ENCODE measurements at regions not wholly inside any gene's neighbourhood (a gene's known extent, or its start where the extent isn't known, plus 50 kb on each side); places are given as distances from the start of the nearest gene placed in this dataset.

DNA sequence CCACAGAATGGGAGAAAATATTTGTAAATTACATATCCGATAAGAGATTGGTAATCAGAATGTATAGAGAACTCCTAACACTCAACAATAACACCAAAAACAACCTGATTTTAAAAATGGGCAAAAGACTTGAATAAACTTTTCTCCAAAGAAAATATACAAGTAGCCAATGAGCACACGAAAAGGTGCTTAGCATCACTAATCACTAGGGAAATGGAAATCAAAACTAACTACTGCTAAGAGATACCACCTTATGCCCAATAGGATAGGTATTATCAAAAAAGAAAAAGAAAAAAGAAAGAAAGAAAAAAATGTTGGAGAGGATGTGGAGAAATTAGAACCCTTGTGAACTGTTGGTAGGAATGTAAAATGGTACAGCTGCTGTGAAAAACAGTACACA lies 212.1 kb downstream of the TLR4 start:
- TF ChIP-seq, protein P1, sequence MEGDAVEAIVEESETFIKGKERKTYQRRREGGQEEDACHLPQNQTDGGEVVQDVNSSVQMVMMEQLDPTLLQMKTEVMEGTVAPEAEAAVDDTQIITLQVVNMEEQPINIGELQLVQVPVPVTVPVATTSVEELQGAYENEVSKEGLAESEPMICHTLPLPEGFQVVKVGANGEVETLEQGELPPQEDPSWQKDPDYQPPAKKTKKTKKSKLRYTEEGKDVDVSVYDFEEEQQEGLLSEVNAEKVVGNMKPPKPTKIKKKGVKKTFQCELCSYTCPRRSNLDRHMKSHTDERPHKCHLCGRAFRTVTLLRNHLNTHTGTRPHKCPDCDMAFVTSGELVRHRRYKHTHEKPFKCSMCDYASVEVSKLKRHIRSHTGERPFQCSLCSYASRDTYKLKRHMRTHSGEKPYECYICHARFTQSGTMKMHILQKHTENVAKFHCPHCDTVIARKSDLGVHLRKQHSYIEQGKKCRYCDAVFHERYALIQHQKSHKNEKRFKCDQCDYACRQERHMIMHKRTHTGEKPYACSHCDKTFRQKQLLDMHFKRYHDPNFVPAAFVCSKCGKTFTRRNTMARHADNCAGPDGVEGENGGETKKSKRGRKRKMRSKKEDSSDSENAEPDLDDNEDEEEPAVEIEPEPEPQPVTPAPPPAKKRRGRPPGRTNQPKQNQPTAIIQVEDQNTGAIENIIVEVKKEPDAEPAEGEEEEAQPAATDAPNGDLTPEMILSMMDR (IDR thresholded peaks at IDR 0.05; ENCODE audit: low read length): no peak
- no peak for TF ChIP-seq EZH2 (IDR thresholded peaks at IDR 0.05; ENCODE audit: borderline replicate concordance, low read length)
- Histone ChIP-seq H3K36me3 (ENCODE audit: insufficient read depth, low read length) (no peaks in the 10 kb centered on the region), H4K20me1 (ENCODE audit: insufficient read depth, low read length) (no peaks in the 10 kb centered on the region), H3K4me2 (ENCODE audit: low read length) (no peak overlapping the region), H3K9ac (ENCODE audit: low read length) (no peak overlapping the region), H3K27ac (ENCODE audit: low read depth, low read length, poor library complexity, severe bottlenecking) (no peak overlapping the region), H3K27me3 (ENCODE audit: insufficient read depth, low read length) (no peaks in the 10 kb centered on the region), H3K79me2 (ENCODE audit: insufficient read depth, low read length) (no peaks in the 10 kb centered on the region), H3F3A (ENCODE audit: insufficient read depth, low read length) (no peaks in the 10 kb centered on the region), H3K4me3 (ENCODE audit: low read depth, low read length, poor library complexity, severe bottlenecking) (no peak overlapping the region), H3K9me3 (ENCODE audit: low read length) (no peaks in the 10 kb centered on the region), H2AFZ (ENCODE audit: low read length) (no peak overlapping the region), H3K4me1 (ENCODE audit: insufficient read depth, low read length, severe bottlenecking) (no peaks in the 10 kb centered on the region), H3K9me2 (ENCODE audit: low read depth, low read length) (no peaks in the 10 kb centered on the region)

DNA sequence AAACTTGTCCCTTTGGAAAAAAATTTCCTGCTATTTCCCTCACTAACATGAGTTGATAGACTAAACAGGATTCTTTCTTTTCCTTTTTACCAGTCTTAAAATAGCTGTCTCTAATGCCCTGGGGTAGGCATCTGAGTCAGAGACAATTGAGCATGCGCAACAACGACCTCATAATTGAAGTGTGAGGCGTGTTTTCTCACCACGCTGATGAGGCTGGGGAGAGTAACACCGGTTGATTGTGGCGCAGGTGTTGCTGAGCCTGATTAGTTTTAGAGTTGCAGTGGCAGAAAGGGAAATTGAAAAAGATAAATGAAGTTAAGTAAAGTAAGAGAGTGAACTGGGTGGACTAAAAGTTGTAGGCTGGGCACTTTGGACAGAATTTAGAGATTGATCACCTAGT lies 213.7 kb downstream of the TLR4 start:
- no peak overlapping the region for H3K27ac ChIP-seq (ENCODE audit: low read depth, low read length, poor library complexity, severe bottlenecking)
- no peaks in the 10 kb centered on the region for H3K27me3 ChIP-seq (ENCODE audit: insufficient read depth, low read length)
- H3K36me3 ChIP-seq (ENCODE audit: insufficient read depth, low read length): no peaks in the 10 kb centered on the region
- H3K79me2 ChIP-seq (ENCODE audit: insufficient read depth, low read length): no peaks in the 10 kb centered on the region
- H3K4me3 ChIP-seq (ENCODE audit: low read depth, low read length, poor library complexity, severe bottlenecking): no peak overlapping the region
- H2AFZ ChIP-seq (ENCODE audit: low read length): no peak overlapping the region
- H3K9me2 ChIP-seq (ENCODE audit: low read depth, low read length): no peaks in the 10 kb centered on the region
- H3K4me1 ChIP-seq (ENCODE audit: insufficient read depth, low read length, severe bottlenecking): no peaks in the 10 kb centered on the region
- H4K20me1 ChIP-seq (ENCODE audit: insufficient read depth, low read length): no peaks in the 10 kb centered on the region
- no peak overlapping the region for H3K4me2 ChIP-seq (ENCODE audit: low read length)
- no peaks in the 10 kb centered on the region for H3K9me3 ChIP-seq (ENCODE audit: low read length)
- TF ChIP-seq, protein P1 (IDR thresholded peaks at IDR 0.05; ENCODE audit: low read length): no peak
- no peak for TF ChIP-seq EZH2 (IDR thresholded peaks at IDR 0.05; ENCODE audit: borderline replicate concordance, low read length)
- no peak overlapping the region for H3K9ac ChIP-seq (ENCODE audit: low read length)
- H3F3A ChIP-seq (ENCODE audit: insufficient read depth, low read length): no peaks in the 10 kb centered on the region

DNA sequence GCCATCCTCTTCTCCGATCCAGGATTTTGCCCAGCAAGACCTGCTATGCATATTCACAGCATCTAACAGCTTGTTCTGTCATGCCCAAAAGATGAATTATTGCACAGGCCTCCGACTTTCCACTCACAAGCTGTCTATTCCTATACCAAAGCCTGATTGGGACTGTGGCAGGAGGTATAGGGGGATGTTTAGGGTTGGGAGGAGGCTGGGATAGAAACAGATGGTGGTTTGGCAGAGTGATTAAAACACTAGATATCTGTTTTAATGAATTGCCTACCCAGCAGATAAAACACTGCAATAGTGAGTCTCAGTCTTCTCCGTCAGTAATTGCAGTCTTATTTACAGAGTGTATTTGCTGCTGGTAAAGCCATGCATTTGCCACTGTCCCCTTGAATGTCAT lies 215.3 kb downstream of the TLR4 start:
- no peaks in the 10 kb centered on the region for H3K36me3 ChIP-seq (ENCODE audit: insufficient read depth, low read length)
- no peaks in the 10 kb centered on the region for H3F3A ChIP-seq (ENCODE audit: insufficient read depth, low read length)
- no peak overlapping the region for H3K4me2 ChIP-seq (ENCODE audit: low read length)
- no peaks in the 10 kb centered on the region for H3K27me3 ChIP-seq (ENCODE audit: insufficient read depth, low read length)
- H3K9me2 ChIP-seq (ENCODE audit: low read depth, low read length): no peaks in the 10 kb centered on the region
- no peak overlapping the region for H3K4me3 ChIP-seq (ENCODE audit: low read depth, low read length, poor library complexity, severe bottlenecking)
- no peaks in the 10 kb centered on the region for H4K20me1 ChIP-seq (ENCODE audit: insufficient read depth, low read length)
- H3K9me3 ChIP-seq (ENCODE audit: low read length): no peaks in the 10 kb centered on the region
- no peak overlapping the region for H3K9ac ChIP-seq (ENCODE audit: low read length)
- TF ChIP-seq, protein P1 (IDR thresholded peaks at IDR 0.05; ENCODE audit: low read length): no peak
- no peak for TF ChIP-seq EZH2 (IDR thresholded peaks at IDR 0.05; ENCODE audit: borderline replicate concordance, low read length)
- no peak overlapping the region for H2AFZ ChIP-seq (ENCODE audit: low read length)
- no peak overlapping the region for H3K27ac ChIP-seq (ENCODE audit: low read depth, low read length, poor library complexity, severe bottlenecking)
- H3K4me1 ChIP-seq (ENCODE audit: insufficient read depth, low read length, severe bottlenecking): no peaks in the 10 kb centered on the region
- H3K79me2 ChIP-seq (ENCODE audit: insufficient read depth, low read length): no peaks in the 10 kb centered on the region

All from OCI-LY1 (cell line).